ENCODE measurements at regions not wholly inside any gene's neighbourhood (a gene's known extent, or its start where the extent isn't known, plus 50 kb on each side); places are given as distances from the start of the nearest gene placed in this dataset.

DNA sequence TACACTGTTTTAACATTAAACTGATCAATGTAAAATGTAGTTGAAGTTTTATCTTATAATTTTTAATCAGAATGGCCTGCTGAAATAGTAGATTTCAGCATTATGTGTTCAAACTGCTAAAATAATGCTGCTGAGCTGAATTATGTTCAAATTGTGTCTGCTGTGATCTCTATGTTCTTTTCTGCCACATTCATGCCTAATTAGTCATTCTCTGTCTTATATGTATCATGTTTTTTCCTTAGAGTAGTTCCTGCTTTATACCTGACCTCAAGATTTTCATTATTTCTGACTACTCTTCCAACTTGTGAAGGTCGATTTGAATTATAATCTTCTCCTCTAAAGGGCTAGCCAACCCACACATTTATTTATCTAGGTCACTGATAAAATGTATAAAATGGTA lies 476.7 kb upstream of the EPHA7 start:
- no peaks in the 10 kb centered on the region for H3K36me3 ChIP-seq
- intact Hi-C loops (cut with DNase I; ENCODE audit: low total_unique reads) = no loop called here
- H3K27me3 ChIP-seq = no peaks in the 10 kb centered on the region
- 21 to 50% (median 30%) methylated on average over 1 of the region's 1 CpG for WGBS, 5 donors
- no peak overlapping the region for H3K27ac ChIP-seq
- H3K4me3 ChIP-seq = no peak overlapping the region
- H3K4me1 ChIP-seq = no peaks in the 10 kb centered on the region
- no peaks in the 10 kb centered on the region for H3K9me3 ChIP-seq
- DNase-seq = no peak
- TF ChIP-seq POLR2AphosphoS5 (IDR thresholded peaks at IDR 0.05) (no peak), POLR2A (IDR thresholded peaks at IDR 0.05) (no peak), EP300 (IDR thresholded peaks at IDR 0.05) (no peak)
- TF ChIP-seq, protein P1, sequence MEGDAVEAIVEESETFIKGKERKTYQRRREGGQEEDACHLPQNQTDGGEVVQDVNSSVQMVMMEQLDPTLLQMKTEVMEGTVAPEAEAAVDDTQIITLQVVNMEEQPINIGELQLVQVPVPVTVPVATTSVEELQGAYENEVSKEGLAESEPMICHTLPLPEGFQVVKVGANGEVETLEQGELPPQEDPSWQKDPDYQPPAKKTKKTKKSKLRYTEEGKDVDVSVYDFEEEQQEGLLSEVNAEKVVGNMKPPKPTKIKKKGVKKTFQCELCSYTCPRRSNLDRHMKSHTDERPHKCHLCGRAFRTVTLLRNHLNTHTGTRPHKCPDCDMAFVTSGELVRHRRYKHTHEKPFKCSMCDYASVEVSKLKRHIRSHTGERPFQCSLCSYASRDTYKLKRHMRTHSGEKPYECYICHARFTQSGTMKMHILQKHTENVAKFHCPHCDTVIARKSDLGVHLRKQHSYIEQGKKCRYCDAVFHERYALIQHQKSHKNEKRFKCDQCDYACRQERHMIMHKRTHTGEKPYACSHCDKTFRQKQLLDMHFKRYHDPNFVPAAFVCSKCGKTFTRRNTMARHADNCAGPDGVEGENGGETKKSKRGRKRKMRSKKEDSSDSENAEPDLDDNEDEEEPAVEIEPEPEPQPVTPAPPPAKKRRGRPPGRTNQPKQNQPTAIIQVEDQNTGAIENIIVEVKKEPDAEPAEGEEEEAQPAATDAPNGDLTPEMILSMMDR (IDR thresholded peaks at IDR 0.05) = no peak

DNA sequence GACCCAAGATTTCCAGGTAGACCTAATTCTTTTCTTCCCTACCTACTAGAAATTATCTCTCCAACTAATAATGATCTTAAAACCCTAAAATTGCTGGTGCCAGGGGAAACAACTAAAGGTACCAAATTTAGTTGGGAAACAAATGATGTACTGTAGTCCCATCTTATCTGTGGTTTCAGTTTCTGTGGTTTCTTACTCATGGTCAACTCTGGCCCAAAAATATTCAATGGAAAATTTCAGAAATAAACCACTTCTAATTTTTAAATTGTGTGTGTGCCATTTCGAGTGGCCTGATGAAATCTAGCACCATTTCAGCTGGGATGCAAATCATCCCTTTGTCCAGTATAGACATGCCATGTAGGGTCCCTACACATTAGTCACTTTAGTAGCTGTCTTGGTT lies 475.2 kb upstream of the EPHA7 start:
- no peak for DNase-seq
- H3K36me3 ChIP-seq = no peaks in the 10 kb centered on the region
- WGBS, 5 donors = 70 to 81% (median 80%) methylated on average over 1 of the region's 1 CpG
- no peaks in the 10 kb centered on the region for H3K27me3 ChIP-seq
- H3K9me3 ChIP-seq = no peaks in the 10 kb centered on the region
- H3K4me1 ChIP-seq = no peaks in the 10 kb centered on the region
- no peak overlapping the region for H3K4me3 ChIP-seq
- intact Hi-C loops (cut with DNase I; ENCODE audit: low total_unique reads) = no loop called here
- H3K27ac ChIP-seq = no peak overlapping the region
- TF ChIP-seq, protein P1 (IDR thresholded peaks at IDR 0.05) = no peak
- TF ChIP-seq EP300 (IDR thresholded peaks at IDR 0.05) (no peak), POLR2A (IDR thresholded peaks at IDR 0.05) (no peak), POLR2AphosphoS5 (IDR thresholded peaks at IDR 0.05) (no peak)

DNA sequence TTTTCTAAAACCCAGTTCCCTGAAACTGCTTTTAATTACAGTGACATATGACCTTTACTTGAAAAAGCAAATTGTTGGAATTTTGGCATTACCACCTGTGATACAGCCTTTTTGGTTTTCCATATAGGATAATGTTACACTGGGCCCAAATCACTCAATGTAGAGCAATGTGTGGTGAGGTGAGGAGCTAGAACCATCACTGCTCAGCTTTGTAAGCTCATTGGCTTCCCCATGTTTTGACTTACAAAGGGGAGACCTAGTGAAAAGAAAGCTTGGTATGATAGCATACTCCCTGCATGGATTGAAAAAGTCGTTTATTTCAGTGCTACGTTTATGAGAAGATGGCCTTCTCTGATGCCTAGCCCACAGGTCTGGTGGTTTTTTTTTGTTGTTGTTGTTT lies 470.4 kb upstream of the EPHA7 start:
- H3K27ac ChIP-seq = no peak overlapping the region
- H3K27me3 ChIP-seq = no peaks in the 10 kb centered on the region
- H3K36me3 ChIP-seq = no peaks in the 10 kb centered on the region
- intact Hi-C loops (cut with DNase I; ENCODE audit: low total_unique reads) = no loop called here
- DNase-seq = no peak
- no peak for TF ChIP-seq POLR2A (IDR thresholded peaks at IDR 0.05)
- TF ChIP-seq EP300 (IDR thresholded peaks at IDR 0.05) = no peak
- TF ChIP-seq POLR2AphosphoS5 (IDR thresholded peaks at IDR 0.05) = no peak
- TF ChIP-seq, protein P1 (IDR thresholded peaks at IDR 0.05) = no peak
- no peak overlapping the region for H3K4me3 ChIP-seq
- H3K4me1 ChIP-seq = no peaks in the 10 kb centered on the region
- WGBS, 5 donors = 85 to 94% (median 90%) methylated on average over 2 of the region's 2 CpGs
- H3K9me3 ChIP-seq = no peaks in the 10 kb centered on the region

DNA sequence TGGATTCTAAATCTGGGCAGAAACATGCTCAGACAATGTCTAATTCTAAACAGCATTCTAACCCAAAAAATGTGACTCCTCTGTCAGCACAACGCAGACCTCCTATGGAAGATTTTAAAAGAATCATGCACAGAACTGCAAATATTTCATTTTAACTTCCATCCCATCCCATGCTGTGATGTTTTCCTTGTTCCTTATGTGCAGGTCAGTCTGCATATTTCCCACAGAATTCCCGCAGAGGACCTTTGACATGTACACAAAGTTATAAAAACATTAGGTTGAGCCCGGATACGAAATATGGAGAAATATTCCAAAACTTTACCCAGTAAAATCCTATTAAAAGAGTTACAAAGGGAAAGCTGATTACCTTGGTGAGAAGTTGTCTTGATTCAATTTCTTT lies 467.1 kb upstream of the EPHA7 start:
- no peaks in the 10 kb centered on the region for H3K27me3 ChIP-seq
- H3K4me3 ChIP-seq = no peak overlapping the region
- intact Hi-C loops (cut with DNase I; ENCODE audit: low total_unique reads) = no loop called here
- no peak for DNase-seq
- H3K9me3 ChIP-seq = no peaks in the 10 kb centered on the region
- TF ChIP-seq POLR2A (IDR thresholded peaks at IDR 0.05) = no peak
- no peaks in the 10 kb centered on the region for H3K36me3 ChIP-seq
- H3K27ac ChIP-seq = no peak overlapping the region
- WGBS, 5 donors = 75 to 90% (median 84%) methylated on average over 4 of the region's 4 CpGs
- no peaks in the 10 kb centered on the region for H3K4me1 ChIP-seq

DNA sequence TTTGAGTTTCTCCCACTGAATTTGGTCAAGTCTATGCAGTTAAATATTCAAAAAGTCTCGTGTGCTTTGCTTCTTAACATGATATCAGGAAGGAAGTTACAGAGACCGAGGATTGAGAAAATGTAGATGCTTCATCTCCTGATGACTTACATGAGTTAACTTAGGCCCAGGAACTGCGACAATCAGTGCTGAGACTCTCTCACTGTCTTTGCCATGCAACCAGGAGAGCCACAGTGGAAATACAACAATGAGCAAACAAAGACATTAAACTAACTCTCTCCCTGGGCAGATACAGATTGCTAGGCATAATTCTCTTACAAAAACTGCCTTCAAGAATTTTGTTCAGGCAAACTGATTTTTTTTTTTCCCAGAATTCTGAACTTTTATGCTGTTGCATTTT lies 440.6 kb upstream of the EPHA7 start:
- H3K36me3 ChIP-seq = no peaks in the 10 kb centered on the region
- no peak overlapping the region for H3K4me3 ChIP-seq
- intact Hi-C loops (cut with DNase I; ENCODE audit: low total_unique reads) = no loop called here
- no peaks in the 10 kb centered on the region for H3K9me3 ChIP-seq
- H3K27ac ChIP-seq = no peak overlapping the region
- no peaks in the 10 kb centered on the region for H3K4me1 ChIP-seq
- WGBS, 5 donors = 58 to 65% (median 63%) methylated on average over 3 of the region's 3 CpGs
- TF ChIP-seq EP300 (IDR thresholded peaks at IDR 0.05) (no peak), POLR2AphosphoS5 (IDR thresholded peaks at IDR 0.05) (no peak), POLR2A (IDR thresholded peaks at IDR 0.05) (no peak)
- TF ChIP-seq, protein P1 (IDR thresholded peaks at IDR 0.05) = no peak
- no peak for DNase-seq
- no peaks in the 10 kb centered on the region for H3K27me3 ChIP-seq
